AG08395 (cell line): ENCODE measurements at regions not wholly inside any gene's neighbourhood (a gene's known extent, or its start where the extent isn't known, plus 50 kb on each side); places are given as distances from the start of the nearest gene placed in this dataset.

Experiments used
- DNase-seq: peaks from one replicate; pipeline ENCODE4 v3.0.0; 2012; ENCODE audit warnings: mixed read lengths, low spot score

DNA sequence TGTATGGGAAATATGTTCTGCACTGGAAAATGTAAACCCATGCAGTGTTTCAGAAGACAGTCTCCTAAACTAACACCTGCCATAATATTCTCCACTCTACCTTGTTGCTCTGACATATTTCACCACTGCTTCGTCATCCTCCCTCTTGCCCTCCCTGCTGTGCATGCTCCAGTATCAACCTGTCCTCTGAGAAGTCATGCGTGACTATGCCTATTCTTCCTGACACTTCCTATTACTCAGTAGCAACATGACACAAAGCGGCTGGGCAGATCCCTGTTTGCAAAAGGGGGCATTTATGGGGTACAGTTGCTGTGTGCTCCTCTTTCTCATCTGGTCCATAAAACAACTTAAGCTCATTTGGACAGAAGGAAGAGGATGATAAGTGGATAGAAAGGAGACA is 805.6 kb upstream of the EEF2KMT start:
- DNase-seq = no peak

DNA sequence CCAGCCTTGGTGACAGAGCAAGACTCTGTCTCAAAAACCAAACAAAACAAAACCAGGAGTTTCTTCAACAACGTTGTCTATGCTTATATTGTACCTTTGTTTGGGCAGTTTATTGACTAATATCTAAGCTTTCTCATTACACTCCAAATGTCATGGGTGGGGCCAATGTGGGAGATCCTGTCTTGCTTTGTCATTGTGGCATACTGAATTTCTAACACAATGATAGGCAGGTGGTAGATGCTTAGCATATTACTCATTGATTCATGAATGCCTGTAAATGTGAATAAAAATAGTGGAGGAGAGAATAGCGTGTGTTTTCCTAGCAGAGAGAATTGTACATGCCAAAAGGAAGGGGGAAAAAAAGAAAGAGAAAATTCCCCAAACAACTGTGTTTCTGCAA is 802.5 kb upstream of the EEF2KMT start:
- DNase-seq = no peak

DNA sequence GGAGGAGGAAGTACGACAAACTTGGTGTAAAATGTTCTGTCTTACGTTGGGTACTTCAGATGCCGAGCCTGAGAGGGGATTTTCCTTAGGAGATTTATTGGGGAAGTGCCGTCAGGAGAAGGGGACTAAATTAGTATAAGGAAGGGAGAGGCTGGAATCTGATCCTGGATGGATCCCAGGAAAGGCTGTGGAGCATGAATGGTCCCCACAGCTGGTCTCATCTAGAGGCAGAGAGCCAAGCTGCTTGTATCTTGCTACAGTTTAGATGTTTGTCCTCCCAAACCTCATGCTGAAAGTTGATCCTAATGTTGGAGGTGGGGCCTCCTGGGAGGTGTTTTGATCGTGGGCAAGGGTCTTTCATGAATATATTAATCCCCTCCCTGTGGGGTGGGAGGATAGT is 798.4 kb upstream of the EEF2KMT start:
- no peak for DNase-seq

DNA sequence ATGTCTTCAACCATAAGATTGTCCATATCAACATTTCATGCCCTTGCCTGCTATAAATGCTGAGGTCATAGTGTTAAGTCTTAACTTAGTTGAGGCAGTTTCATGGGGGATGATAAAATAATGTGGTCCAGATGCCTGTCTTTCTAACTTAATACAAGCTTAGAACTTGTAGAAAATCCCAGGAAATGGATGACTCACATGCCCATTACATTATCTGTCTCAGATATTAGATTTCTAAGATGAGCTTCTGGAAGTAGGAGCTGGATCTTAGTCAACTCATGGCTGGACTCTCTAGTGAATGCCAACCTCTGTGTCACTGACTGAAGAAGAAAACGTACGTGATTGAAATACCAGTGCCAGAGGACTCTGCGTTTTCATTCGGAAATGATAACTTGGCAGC is 797.5 kb upstream of the EEF2KMT start:
- DNase-seq = no peak

DNA sequence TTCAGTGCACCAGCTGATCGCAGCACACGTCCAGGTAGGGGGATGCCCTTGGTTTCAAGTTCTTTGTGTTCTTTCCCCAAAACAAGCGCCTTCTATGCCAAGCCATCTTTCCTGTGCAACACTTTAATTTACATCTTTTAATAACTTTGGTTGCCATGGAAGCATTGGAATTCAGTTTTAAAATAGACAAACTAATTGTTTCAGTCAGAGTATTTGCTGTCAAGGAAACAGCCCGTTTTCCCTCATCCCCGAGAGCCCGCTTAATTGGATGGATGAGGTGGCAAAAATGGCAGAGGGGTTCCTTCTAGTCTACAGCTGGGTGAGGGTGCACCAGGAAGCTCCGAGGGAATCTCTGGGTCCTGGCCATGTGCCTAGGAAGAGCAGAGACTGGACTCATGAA is 793.7 kb upstream of the EEF2KMT start:
- no peak for DNase-seq

DNA sequence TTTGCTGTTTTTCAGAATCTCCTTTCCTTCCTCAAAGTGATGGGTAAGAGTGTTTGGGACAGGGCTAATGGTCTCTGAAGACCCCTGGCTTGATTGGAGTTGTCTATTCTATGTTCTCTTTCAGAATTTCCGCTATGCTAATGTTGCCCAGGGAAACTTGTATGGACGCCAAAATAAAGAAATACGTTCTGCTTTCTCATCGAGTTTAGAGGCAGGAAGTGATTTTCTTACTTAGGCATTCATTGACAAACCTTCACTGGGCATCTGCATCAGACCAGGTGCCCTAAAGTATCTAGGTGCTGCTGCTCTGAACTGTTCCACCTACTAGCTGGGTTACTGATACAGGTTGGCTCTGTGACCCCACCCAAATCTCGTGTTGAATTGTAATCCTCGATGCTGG is 787.9 kb upstream of the EEF2KMT start:
- no peak for DNase-seq

DNA sequence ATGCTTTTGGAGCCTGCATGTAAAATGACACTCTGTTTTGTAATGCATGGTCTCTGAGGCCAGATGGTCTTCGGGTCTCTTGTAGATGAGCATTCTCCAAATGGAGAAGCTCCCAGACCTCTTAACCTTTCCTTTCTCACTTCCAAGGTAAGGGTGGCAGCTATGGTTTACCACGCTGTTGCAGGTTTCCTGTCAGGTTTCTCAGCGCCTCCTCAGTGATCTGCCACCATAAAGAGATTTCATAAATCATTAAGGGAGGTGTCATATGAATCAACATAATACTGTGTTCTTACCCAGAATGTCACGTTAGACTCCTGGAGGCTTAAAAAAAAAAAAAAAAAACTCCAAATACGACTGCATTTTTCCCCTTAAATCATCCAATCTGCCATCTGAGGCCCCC is 787.4 kb upstream of the EEF2KMT start:
- no peak for DNase-seq

DNA sequence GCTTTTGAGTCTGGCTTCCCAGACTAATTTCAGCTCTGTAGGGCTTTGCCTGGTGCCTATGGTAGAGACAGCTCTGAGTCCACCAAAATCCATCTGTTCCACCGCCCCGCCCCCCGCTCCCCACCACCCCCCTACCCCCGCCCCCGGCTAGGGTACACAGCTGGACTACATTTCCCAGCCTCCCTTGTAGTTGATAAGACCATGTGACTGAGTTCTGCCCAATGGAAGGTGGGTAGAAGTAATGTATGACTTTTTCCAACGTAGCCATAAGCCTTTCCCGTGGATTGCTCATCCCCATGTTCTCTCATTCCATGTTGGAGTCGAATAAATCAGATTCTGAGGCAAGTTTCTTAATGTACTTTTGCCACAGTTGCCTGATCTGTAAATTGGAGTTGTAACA is 786.7 kb upstream of the EEF2KMT start:
- DNase-seq = no peak

DNA sequence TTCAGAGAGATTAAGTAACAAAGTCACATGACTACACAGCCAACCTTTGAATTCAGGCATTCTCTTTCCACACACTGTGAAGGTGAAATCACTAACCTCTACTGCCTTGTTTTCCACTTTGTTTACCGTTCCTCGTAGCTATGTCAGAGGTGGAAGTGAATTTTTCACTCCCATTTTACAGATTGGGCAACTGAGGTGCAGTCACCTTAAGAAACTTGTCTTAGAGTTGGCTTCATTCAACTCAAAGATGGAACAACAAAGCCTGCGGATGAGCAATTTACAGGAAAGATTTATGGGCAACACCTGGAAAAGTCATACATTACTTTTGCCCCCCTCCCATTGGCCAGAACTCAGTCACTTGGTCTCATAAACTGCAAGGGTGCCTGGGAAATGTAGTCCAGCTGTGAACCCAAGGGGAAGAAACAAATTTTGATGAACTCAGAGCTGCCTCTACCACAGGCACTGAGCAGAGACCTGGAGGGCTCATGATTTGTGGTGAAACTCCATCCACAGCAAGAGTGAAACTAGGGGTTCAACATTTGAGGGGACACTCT is 784.6 kb upstream of the EEF2KMT start:
- no peak for DNase-seq

DNA sequence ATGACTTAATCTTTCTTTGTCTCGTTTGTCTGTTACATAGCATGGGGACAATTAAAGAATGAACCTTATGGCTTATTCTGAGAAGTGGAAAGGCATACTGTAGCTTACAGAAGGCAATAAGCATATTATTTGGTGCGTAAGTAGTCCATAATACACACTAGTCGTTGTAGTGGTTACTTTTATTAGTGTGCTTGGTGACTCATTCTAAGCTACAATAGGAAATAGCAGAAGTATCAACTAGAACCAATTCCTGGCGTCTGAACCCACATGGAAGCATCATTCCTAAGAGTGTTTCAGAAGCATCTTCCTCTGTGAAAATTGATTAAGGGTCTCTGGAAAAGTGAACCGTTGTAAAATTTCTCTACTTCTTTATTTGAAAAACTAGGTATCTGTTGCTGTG is 777.8 kb upstream of the EEF2KMT start:
- no peak for DNase-seq

DNA sequence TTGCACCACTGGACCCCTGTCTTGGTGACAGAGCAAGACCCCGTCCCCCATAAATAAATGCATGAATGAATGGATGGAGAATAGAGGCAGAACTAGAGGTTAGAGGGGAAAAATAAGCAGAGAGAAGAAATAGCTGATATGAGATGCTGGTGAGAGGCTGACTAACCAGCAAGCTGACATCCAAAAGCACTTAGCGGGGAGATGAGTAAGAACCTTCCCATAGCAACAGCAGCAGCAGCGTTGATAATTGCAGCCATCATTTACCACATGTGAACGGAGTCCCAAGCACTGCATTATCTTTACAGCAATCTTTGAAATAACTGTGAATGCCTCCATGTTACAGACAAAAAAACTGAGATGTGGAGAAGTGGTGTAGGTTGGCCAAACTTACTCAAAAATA is 777.3 kb upstream of the EEF2KMT start:
- DNase-seq = no peak

DNA sequence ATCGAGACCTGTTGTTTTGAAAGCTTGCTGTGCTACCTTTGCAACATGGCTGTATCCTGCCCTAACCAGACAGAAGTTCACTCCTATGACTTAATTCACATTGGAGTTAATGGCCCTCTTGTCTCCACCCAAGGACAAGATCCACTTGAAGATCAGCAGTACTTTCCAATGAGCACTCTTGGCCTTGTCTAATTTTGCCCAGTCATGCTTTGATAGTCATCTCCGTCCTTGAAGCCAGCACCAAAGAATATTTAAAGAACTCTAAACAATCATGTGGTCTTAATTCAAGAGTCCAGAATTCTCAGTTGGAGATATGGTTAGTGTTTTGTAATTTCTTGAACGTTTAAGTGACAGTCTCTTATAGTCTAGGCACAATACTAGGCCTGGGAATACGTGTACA is 775.6 kb upstream of the EEF2KMT start:
- DNase-seq = no peak

DNA sequence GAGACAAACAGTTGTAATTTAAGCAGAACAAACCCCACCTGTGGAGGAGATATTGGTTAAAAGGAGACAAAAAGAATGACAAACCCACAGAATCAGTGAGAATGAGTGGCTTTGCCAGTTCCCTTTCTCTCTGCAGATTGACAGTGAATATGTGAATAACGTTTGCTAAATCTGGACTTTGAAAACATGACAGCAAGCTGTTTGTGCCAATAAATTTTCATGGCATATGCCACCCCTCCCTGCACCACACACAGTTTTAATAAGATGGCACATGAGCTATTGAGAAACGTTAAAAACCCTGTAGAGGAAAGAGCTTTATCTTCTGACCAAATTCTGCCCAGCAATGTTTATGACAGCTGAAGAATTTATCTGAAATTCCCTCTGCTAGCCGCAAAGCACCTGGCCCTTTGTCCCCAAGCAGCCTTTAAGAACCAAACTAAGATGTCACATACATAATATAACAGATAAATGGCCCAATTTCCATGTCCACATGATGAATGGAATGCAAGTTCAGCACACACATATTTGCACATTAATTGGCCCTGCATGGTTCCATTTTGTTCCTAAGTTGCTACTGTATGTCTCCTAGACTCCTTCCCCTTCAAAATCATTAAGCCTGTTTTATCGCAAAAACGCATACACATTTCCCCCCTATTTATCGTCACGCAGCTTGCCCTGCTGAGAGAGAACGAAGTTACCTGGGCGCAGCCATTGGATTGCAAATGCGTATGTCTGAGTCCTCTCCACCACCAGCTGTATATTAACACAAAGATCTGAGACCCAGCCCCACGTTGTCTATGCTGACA is 773.5 kb upstream of the EEF2KMT start:
- DNase-seq = no peak

DNA sequence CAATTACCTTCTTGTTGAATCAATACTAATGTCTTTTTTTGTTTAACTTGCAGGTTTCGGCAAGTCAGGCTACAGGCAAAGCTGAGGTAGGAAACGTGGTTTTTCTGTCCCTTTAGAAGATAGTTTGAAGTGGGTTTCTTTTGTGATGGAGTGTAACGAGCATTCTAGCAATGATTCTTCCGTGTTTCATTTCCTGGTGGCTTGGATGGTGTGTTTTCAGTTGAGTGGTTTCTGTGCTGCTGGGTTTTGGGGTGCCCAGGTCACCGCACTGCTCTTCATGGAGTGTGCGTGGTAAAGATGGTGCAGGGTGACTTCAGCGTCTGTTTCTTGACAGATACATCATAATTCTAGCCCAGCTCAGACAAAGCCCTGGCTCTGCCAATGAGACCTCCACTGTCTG is 769.7 kb upstream of the EEF2KMT start:
- no peak for DNase-seq

DNA sequence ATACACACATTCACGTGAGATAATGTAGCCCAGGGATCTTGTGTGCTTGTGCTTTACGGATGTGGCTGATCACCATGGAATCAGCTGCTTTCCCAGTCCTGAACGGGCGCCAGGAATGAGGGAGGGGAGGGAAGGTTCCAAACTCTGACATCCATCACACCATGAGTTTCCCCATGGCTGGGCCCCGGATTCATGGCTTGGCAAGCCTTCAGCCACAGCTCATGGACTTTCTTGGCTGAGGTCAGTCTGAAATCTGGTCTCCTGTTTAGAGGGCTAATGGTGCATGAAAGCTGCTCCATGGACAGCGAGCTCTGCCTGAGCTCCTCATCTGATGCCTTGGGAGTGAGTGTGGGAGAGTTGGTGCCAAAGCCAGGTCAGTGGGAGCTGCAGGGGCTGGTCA is 767.6 kb upstream of the EEF2KMT start:
- no peak for DNase-seq

DNA sequence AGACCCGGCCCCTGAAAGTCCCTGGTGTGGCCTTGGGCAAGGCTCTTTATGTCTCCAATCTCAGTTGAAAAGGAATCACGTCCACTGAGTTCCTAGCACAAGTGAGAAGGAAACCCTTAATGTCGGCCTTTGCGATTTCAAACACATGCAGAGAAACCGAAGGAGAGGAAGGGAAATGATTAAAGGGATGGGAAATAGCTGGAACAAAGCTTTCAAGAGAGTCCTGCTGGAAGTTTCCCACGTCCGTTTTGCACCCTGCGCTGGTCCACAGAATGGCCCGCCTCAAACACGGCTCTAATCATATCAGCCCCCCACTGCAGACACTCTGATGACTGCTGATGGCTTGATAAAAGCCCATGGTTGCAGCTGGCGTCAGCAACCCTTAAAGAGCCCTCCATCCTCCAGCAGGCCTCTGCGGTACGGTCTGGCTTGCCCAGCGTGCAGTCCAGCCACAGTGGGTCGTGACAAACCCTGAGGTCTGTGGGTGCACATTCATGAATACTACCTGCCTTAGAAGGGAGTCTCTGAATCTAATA is 765.5 kb upstream of the EEF2KMT start:
- no peak for DNase-seq

DNA sequence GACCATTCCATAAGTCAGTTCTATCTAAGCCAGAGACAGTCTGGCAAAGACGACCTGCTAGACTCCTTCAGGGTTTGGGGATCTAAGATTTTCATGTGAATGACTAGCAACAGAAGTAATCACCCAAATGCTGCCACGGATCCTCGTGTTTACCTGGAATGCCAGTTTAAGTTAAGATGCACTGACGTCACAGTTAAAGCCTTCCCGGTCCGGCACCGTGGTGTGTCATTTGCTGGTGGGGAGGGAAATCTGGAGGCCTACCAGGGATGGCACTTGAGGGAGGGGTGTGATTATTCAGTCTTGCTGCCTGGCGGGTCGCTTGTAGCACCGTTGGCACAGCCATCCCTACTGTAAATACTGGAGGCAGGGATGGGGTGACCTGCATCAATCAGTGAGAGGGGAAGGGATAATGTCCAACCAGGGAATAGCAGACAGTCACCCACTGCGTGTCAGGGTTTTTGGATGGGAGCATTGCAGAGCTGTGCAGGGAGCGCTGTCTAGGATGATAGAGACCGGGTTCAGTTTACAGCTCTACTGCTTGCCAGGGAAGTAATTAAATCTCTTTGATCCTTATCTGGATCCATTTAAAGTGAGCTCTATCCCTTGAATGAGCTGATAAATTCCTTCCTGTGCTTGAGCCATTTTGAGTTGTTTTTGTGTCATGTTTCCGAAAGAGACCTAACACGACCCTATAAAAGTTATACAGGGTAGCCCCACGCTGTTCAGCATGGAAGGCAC is 764.7 kb upstream of the EEF2KMT start:
- DNase-seq = no peak

DNA sequence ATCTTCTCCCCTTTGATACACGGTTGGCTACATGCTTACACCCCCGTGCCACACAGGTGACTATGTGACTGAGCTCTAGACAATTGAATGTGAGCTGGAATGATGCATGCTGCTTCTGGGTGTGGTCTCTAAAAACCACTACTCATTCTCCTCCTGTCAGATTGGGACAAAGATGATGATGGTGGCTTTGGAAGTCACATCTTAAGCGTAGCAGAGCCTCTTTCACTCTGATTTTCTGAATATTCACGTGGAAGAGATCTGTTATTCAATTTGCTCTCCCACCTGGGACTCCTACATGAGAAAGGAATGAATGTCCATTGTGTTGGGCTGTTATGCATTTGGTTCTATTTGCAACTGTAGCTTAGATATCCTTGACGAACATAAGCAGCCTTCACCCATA is 763.6 kb upstream of the EEF2KMT start:
- DNase-seq = no peak

DNA sequence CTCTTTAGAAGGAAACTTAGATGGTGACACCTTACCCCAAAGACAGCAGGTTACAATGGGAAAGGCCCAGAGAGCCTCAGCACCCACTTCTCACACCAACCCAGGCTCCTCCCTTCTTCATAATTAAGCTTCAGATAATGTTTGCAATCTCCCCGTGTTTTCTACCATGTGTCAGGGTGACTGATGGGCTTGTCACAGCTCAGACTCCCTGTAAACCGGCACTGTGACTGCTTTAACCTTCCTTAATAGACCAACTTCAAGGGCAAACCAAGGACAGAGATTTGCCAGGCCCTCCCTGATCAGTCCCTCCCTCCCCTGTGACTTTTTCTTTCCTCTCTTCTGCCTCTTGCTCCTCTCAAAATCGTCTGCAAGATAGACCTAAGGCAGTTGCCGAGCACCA is 760.6 kb upstream of the EEF2KMT start:
- no peak for DNase-seq

DNA sequence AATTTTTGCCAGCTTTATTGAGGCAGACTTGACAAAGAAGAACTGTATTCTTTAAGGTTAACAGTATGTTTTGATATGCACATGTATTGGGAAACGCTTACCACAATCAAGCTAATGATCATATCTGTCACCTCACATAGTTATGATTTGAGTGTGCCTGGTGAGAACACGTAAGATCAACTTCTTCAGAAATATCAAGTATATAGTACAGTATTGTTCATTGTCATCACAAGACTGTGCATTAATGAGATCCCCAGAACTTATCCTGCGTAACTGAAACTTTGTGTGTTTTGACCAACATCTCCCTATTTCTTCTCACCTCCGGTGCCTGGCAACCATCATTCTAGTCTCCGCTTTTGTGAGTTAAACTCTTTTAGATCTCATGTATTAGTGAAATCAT is 756.4 kb upstream of the EEF2KMT start:
- DNase-seq = no peak

DNA sequence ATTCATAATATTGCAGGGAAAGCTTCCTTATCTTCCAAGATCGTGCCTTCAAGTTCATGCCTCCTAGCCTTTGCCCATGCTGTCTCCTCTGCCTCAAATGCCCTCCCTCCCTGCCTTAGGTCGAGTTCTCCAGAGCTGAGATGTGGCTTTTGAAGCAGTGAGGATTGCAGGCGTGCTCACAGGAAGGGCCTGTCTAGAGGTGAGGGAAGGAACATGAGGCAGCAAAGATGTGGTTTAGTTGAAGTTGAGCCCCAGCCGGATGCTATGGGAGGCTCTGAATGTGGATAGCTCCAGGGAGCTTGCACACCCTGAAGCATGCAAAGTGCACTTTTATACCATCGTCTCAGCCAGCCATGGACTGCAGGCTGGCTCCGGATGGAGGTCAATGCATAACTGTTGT is 754.6 kb upstream of the EEF2KMT start:
- no peak for DNase-seq

DNA sequence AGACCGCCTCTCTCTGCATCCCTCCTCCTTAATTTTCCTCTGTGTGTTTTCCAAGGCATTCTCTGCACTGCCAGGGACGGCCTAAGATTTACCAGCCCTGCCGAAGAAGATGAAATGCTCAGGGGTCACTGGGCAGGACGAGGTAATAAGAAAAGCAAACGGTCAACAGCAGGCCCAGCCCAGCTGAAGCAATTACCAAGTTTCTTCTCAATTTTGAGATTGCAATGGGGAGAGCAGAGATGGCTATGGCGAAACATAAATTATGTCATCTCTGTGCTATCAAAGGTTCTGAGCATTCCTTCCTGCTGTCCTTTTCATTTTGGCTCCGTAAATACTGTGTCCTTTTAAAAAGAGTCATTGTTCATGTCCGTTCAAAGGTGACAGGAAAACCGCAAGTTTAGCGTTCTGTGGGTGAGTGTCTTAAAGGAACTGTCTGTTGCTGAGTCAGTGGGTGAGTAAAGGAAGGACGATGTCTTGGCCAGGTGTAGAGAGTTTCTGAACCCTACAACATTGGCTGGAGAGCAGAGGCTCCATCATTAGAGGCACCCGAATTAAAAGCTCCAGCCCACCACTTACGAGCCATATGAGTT is 753.9 kb upstream of the EEF2KMT start:
- DNase-seq = no peak
